ENCODE measurements at regions not wholly inside any gene's neighbourhood (a gene's known extent, or its start where the extent isn't known, plus 50 kb on each side); places are given as distances from the start of the nearest gene placed in this dataset.

DNA sequence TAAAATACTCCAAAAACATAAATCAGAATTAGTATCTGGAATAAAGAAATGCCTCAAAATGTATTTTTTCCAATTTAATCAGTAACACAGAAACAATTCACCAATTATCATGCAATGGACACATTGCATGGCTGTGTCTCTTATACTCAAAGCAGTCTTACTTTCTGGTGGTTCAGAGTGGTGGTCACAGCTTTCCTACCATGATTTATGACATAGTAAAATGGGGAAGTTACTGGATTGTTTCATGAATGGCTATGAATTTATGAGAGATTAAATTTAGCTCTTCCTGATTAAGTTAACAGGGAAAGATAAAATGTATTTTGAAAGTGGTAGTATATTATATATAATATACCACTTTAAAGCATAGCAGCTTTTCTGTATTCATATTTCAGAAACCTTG lies 331.5 kb upstream of the MAP3K7 start:
- Histone ChIP-seq H3K9ac (ENCODE audit: low read depth, low read length) (no peak overlapping the region), H3K36me3 (ENCODE audit: insufficient read depth, low read depth, low read length) (no peaks in the 10 kb centered on the region), H3K9me3 (ENCODE audit: insufficient read depth, low read depth, low read length) (peaks cover 25% of the 10 kb centered on the region), H3K27ac (ENCODE audit: low read length) (no peak overlapping the region), H3K4me3 (ENCODE audit: low read length) (no peak overlapping the region), H3K27me3 (ENCODE audit: insufficient read depth, low read length) (no peaks in the 10 kb centered on the region), H3K4me1 (ENCODE audit: insufficient read depth, low read length) (no peaks in the 10 kb centered on the region)

- Histone ChIP-seq H3K4me1 (ENCODE audit: insufficient read depth, low read length) (no peaks in the 10 kb centered on the region), H3K27me3 (ENCODE audit: insufficient read depth, low read length) (no peaks in the 10 kb centered on the region), H3K9me3 (ENCODE audit: insufficient read depth, low read depth, low read length) (peaks cover 25% of the 10 kb centered on the region), H3K4me3 (ENCODE audit: low read length) (no peak overlapping the region), H3K36me3 (ENCODE audit: insufficient read depth, low read depth, low read length) (no peaks in the 10 kb centered on the region), H3K27ac (ENCODE audit: low read length) (no peak overlapping the region), H3K9ac (ENCODE audit: low read depth, low read length) (no peak overlapping the region)
Observed at GRCh38 chr6:90917376-90917775, 330.5 kb upstream of the MAP3K7 start.

DNA sequence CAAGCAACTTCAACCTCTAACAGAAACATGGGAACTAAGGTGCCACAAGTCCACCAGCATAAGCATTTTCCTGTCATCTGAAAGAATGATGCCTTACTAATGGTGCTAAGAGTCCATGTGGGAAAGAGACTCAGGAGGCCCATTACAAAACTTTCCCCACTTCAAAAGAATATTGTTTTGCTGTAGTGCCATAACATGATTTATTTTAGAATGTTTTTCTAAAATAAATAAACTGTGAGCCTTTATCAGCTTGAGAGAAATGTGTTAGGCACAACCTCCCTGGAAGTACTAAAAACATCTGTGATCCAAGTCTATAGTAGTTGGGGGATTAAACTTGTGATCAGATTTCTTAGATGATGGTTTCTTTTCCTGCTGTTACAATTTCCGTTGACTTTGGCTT lies 330.1 kb upstream of the MAP3K7 start:
- H3K9ac ChIP-seq (ENCODE audit: low read depth, low read length) = no peak overlapping the region
- H3K9me3 ChIP-seq (ENCODE audit: insufficient read depth, low read depth, low read length) = peaks cover 25% of the 10 kb centered on the region
- H3K27ac ChIP-seq (ENCODE audit: low read length) = no peak overlapping the region
- no peaks in the 10 kb centered on the region for H3K4me1 ChIP-seq (ENCODE audit: insufficient read depth, low read length)
- H3K4me3 ChIP-seq (ENCODE audit: low read length) = no peak overlapping the region
- no peaks in the 10 kb centered on the region for H3K36me3 ChIP-seq (ENCODE audit: insufficient read depth, low read depth, low read length)
- no peaks in the 10 kb centered on the region for H3K27me3 ChIP-seq (ENCODE audit: insufficient read depth, low read length)

GRCh38 chr6:90915224-90915915 lies 328.5 kb upstream of the MAP3K7 start:
- Histone ChIP-seq H3K27ac (ENCODE audit: low read length) (no peak overlapping the region), H3K36me3 (ENCODE audit: insufficient read depth, low read depth, low read length) (no peaks in the 10 kb centered on the region), H3K9ac (ENCODE audit: low read depth, low read length) (no peak overlapping the region), H3K27me3 (ENCODE audit: insufficient read depth, low read length) (no peaks in the 10 kb centered on the region), H3K4me1 (ENCODE audit: insufficient read depth, low read length) (no peaks in the 10 kb centered on the region), H3K9me3 (ENCODE audit: insufficient read depth, low read depth, low read length) (peaks cover 25% of the 10 kb centered on the region), H3K4me3 (ENCODE audit: low read length) (no peak overlapping the region)

GRCh38 chr6:90914312-90914711 lies 327.4 kb upstream of the MAP3K7 start:
- no peaks in the 10 kb centered on the region for H3K36me3 ChIP-seq (ENCODE audit: insufficient read depth, low read depth, low read length)
- no peaks in the 10 kb centered on the region for H3K27me3 ChIP-seq (ENCODE audit: insufficient read depth, low read length)
- H3K9me3 ChIP-seq (ENCODE audit: insufficient read depth, low read depth, low read length) = peaks cover 25% of the 10 kb centered on the region
- H3K4me3 ChIP-seq (ENCODE audit: low read length) = no peak overlapping the region
- no peaks in the 10 kb centered on the region for H3K4me1 ChIP-seq (ENCODE audit: insufficient read depth, low read length)
- H3K27ac ChIP-seq (ENCODE audit: low read length) = no peak overlapping the region
- H3K9ac ChIP-seq (ENCODE audit: low read depth, low read length) = no peak overlapping the region

DNA sequence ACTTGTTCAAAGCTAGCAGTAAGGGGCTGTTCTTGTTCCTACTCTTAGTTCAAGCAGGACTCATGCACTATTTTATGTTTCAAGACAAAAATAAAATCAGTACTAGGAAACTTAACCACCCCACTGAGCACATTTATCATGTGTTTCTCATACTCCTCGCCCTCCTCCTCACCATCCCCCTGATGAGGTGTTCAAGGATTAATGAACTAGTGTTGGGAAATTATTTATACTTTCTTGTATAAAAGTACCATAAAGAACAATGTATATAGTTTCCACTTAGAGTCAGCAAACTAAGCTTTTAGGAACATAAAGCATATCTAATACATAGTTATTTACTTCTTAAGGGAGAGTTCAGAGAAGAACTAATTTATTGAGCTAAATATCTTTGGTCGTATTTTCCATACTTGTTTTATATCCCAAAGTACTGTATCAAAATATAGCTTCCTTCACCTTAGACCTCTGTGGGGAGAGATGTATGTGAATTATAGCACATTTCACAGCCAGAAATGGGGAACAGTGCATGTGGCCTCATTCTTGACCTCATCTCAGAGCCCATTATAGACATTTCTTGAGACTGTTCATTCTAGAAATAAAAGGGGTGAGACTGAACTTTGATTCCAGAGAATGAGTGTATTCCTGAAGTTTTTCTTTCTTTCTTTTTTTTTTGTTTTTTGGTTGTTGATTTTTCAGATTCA lies 326.5 kb upstream of the MAP3K7 start:
- Histone ChIP-seq H3K27ac (ENCODE audit: low read length) (no peak overlapping the region), H3K27me3 (ENCODE audit: insufficient read depth, low read length) (no peaks in the 10 kb centered on the region), H3K4me3 (ENCODE audit: low read length) (no peak overlapping the region), H3K9me3 (ENCODE audit: insufficient read depth, low read depth, low read length) (peaks cover 25% of the 10 kb centered on the region), H3K9ac (ENCODE audit: low read depth, low read length) (no peak overlapping the region), H3K4me1 (ENCODE audit: insufficient read depth, low read length) (no peaks in the 10 kb centered on the region), H3K36me3 (ENCODE audit: insufficient read depth, low read depth, low read length) (no peaks in the 10 kb centered on the region)

DNA sequence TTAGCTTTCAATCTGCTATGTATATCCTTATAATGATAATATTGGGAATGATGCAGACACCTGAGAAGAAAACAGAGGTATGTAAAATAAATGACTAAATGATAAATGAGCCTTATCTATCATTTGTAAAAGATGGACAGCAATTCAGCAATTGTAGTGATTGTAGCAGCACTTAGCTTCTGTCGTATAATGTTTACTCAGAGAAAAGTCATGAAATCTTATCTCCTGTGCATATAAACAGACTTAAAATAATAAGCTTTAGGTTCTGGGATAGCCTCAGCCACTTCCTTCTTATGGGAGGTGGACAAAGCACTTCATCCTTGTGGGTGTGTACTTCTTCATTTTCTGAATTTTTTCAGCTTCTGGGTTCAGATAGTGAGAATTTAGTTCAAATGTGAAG lies 324.8 kb upstream of the MAP3K7 start:
- Histone ChIP-seq H3K36me3 (ENCODE audit: insufficient read depth, low read depth, low read length) (no peaks in the 10 kb centered on the region), H3K4me1 (ENCODE audit: insufficient read depth, low read length) (no peaks in the 10 kb centered on the region)

DNA sequence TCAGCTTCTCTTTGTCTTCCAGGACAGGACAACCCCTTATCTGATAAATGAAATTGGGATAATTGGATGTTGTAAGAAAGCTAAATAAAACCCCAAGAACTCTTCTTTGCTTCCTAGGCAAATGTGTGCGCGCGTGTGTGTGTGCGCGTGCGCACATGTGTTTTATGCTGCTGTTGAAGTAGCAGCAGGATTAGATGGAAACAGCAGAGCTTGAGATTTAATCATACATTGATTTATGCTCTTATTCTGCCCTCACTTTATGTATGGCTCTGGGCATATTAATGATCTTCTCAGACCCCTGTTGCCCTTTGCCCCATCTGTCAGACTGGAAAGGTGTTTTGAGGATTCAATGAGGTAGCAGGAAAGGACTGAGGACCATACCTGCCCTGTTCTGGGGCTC lies 324.0 kb upstream of the MAP3K7 start:
- Histone ChIP-seq H3K9ac (ENCODE audit: low read depth, low read length) (no peak overlapping the region), H3K36me3 (ENCODE audit: insufficient read depth, low read depth, low read length) (no peaks in the 10 kb centered on the region), H3K9me3 (ENCODE audit: insufficient read depth, low read depth, low read length) (peaks cover 12% of the 10 kb centered on the region), H3K27me3 (ENCODE audit: insufficient read depth, low read length) (no peaks in the 10 kb centered on the region), H3K27ac (ENCODE audit: low read length) (no peak overlapping the region), H3K4me3 (ENCODE audit: low read length) (no peak overlapping the region), H3K4me1 (ENCODE audit: insufficient read depth, low read length) (no peaks in the 10 kb centered on the region)

More for the DNA sequence above, 324.8 kb upstream of the MAP3K7 start:
- Histone ChIP-seq H3K27ac (ENCODE audit: low read length) (no peak overlapping the region), H3K27me3 (ENCODE audit: insufficient read depth, low read length) (no peaks in the 10 kb centered on the region), H3K9me3 (ENCODE audit: insufficient read depth, low read depth, low read length) (peaks cover 18% of the 10 kb centered on the region), H3K9ac (ENCODE audit: low read depth, low read length) (no peak overlapping the region), H3K4me3 (ENCODE audit: low read length) (no peak overlapping the region)

- Histone ChIP-seq H3K27ac (ENCODE audit: low read length) (no peak overlapping the region), H3K4me3 (ENCODE audit: low read length) (no peak overlapping the region), H3K27me3 (ENCODE audit: insufficient read depth, low read length) (no peaks in the 10 kb centered on the region), H3K4me1 (ENCODE audit: insufficient read depth, low read length) (no peaks in the 10 kb centered on the region), H3K36me3 (ENCODE audit: insufficient read depth, low read depth, low read length) (no peaks in the 10 kb centered on the region), H3K9ac (ENCODE audit: low read depth, low read length) (no peak overlapping the region), H3K9me3 (ENCODE audit: insufficient read depth, low read depth, low read length) (no peaks in the 10 kb centered on the region)
Observed at GRCh38 chr6:90907931-90908655, 321.2 kb upstream of the MAP3K7 start.

- Histone ChIP-seq H3K27ac (ENCODE audit: low read length) (no peak overlapping the region), H3K9ac (ENCODE audit: low read depth, low read length) (no peak overlapping the region), H3K9me3 (ENCODE audit: insufficient read depth, low read depth, low read length) (no peaks in the 10 kb centered on the region), H3K36me3 (ENCODE audit: insufficient read depth, low read depth, low read length) (no peaks in the 10 kb centered on the region), H3K27me3 (ENCODE audit: insufficient read depth, low read length) (no peaks in the 10 kb centered on the region), H3K4me3 (ENCODE audit: low read length) (no peak overlapping the region), H3K4me1 (ENCODE audit: insufficient read depth, low read length) (no peaks in the 10 kb centered on the region)
Observed at GRCh38 chr6:90905351-90905750, 318.5 kb upstream of the MAP3K7 start.

- Histone ChIP-seq H3K36me3 (ENCODE audit: insufficient read depth, low read depth, low read length) (no peaks in the 10 kb centered on the region), H3K4me3 (ENCODE audit: low read length) (no peak overlapping the region), H3K9ac (ENCODE audit: low read depth, low read length) (no peak overlapping the region), H3K9me3 (ENCODE audit: insufficient read depth, low read depth, low read length) (no peaks in the 10 kb centered on the region), H3K27me3 (ENCODE audit: insufficient read depth, low read length) (no peaks in the 10 kb centered on the region), H3K4me1 (ENCODE audit: insufficient read depth, low read length) (no peaks in the 10 kb centered on the region), H3K27ac (ENCODE audit: low read length) (no peak overlapping the region)
Observed at GRCh38 chr6:90900034-90900433, 313.2 kb upstream of the MAP3K7 start.

DNA sequence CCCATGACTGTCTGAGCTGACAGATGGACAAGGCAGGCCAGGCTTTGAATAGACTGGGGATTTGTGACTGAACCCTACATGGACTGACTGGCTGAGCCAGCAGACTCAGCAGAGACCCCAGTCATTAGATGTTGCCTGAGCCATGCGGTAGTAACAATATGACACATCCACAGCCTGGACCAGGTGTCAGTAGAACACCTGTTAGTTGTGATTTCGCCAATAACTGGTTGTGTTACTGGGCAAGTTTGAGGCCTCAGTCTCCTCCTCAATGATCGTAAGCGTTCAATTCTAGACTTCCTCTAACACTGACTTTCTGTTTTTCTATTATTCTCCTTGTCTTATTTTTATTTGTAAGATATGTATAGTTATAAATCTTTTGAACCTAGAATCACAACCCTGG lies 311.9 kb upstream of the MAP3K7 start:
- Histone ChIP-seq H3K9ac (ENCODE audit: low read depth, low read length) (no peak overlapping the region), H3K4me3 (ENCODE audit: low read length) (no peak overlapping the region)

More for the DNA sequence above, 311.9 kb upstream of the MAP3K7 start:
- Histone ChIP-seq H3K4me1 (ENCODE audit: insufficient read depth, low read length) (no peaks in the 10 kb centered on the region), H3K9me3 (ENCODE audit: insufficient read depth, low read depth, low read length) (no peaks in the 10 kb centered on the region), H3K27me3 (ENCODE audit: insufficient read depth, low read length) (no peaks in the 10 kb centered on the region), H3K36me3 (ENCODE audit: insufficient read depth, low read depth, low read length) (no peaks in the 10 kb centered on the region), H3K27ac (ENCODE audit: low read length) (no peak overlapping the region)
